ENCODE measurements at regions not wholly inside any gene's neighbourhood (a gene's known extent, or its start where the extent isn't known, plus 50 kb on each side); places are given as distances from the start of the nearest gene placed in this dataset.
A peak's percentile ranks its signal among the peaks of the same experiment; 100 is the strongest.

DNA sequence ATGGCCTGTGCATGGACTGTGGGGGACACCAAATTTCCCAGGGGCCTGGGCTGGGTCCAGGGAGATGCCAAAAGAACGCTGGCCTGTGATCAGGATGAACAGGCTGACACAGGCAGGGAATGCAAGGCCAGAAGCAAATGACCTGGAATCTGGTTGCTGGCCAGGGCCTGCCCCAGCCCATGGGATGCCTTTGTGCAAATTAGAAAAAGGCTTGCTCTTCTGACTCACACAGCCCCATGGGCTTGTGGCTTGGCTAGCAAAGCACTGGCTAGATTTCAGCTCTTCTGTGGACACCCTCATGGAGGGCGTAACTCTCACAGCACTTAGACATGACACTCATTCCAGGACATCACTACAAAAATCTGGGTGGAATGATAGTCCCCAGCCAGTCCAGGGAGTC lies 356.0 kb downstream of the SHQ1 start:
- Mint-ChIP-seq H3K4me1 (peaks cover 24% of the 10 kb centered on the region), H3K36me3 (no peaks in the 10 kb centered on the region), H3K27ac (no peak overlapping the region), H3K9me3 (peaks cover 5% of the 10 kb centered on the region), H3K4me3 (no peak overlapping the region), H3K27me3 (ENCODE audit: insufficient read depth, low read depth) (peaks cover 2% of the 10 kb centered on the region)
- Histone ChIP-seq H3K4me1 (no peaks in the 10 kb centered on the region), H2AFZ (replicated peaks) (no peak overlapping the region), H3K79me2 (ENCODE audit: low read depth) (no peaks in the 10 kb centered on the region), H3K9me3 (ENCODE audit: low read depth) (no peaks in the 10 kb centered on the region), H3K27ac (no peak overlapping the region), H3K27me3 (no peaks in the 10 kb centered on the region), H3K4me2 (no peak overlapping the region), H3K4me3 (no peak overlapping the region), H4K20me1 (ENCODE audit: low read depth) (no peaks in the 10 kb centered on the region), H3K36me3 (no peaks in the 10 kb centered on the region), H3F3A (ENCODE audit: low read depth) (no peaks in the 10 kb centered on the region), H3K9ac (no peak overlapping the region)
- no peak for TF ChIP-seq EZH2 (IDR thresholded peaks at IDR 0.05)
- TF ChIP-seq, protein P1, sequence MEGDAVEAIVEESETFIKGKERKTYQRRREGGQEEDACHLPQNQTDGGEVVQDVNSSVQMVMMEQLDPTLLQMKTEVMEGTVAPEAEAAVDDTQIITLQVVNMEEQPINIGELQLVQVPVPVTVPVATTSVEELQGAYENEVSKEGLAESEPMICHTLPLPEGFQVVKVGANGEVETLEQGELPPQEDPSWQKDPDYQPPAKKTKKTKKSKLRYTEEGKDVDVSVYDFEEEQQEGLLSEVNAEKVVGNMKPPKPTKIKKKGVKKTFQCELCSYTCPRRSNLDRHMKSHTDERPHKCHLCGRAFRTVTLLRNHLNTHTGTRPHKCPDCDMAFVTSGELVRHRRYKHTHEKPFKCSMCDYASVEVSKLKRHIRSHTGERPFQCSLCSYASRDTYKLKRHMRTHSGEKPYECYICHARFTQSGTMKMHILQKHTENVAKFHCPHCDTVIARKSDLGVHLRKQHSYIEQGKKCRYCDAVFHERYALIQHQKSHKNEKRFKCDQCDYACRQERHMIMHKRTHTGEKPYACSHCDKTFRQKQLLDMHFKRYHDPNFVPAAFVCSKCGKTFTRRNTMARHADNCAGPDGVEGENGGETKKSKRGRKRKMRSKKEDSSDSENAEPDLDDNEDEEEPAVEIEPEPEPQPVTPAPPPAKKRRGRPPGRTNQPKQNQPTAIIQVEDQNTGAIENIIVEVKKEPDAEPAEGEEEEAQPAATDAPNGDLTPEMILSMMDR (IDR thresholded peaks at IDR 0.05), result no peak
- TF ChIP-seq EZH2phosphoT487 (IDR thresholded peaks at IDR 0.05), result no peak
- DNase-seq (ENCODE audit: low spot score), result peak; percentile 27

DNA sequence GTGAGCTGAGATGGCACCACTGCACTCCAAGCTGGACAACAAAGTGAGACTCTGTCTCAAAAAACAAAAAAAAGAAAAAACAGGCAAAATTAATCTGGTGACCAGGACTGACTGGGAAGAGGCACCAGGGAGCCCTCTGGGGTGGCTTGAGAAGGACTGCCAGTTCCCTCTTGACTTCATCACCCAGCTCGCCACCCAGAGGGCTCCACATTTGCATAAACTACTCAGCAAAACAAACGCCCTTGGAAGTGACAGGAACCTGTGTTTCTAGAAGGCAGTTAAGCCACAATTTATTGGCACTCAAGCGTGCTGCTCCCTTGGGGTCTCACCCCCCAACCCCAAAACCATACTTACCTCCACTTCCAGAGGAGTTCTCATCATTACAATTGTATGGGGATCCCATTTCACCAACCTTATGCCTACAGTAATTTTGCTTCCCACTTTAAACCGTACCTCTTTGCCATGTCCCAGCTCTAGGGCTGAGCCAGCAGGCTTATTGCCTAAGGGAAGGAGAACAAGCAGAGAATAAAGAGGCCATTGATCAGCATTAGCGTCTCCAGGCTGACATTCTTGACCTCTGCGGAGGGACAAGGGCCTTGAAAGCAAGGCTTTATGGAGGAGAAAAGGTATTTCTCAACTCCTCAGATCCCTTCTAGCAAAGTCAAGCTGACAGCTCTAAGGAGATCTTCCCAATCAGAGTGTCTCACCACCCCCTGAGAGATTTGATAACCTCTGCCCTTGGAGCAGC lies 357.4 kb downstream of the SHQ1 start:
- no peak overlapping the region for H3K9ac ChIP-seq
- no peak overlapping the region for H3K4me3 ChIP-seq
- peak; percentile 39 for DNase-seq (ENCODE audit: low spot score)
- Mint-ChIP-seq H3K9me3 (peaks cover 5% of the 10 kb centered on the region), H3K4me3 (no peak overlapping the region), H3K36me3 (no peaks in the 10 kb centered on the region), H3K4me1 (peaks cover 30% of the 10 kb centered on the region), H3K27me3 (ENCODE audit: insufficient read depth, low read depth) (peaks cover 6% of the 10 kb centered on the region), H3K27ac (peak overlapping the region; percentile 40)
- no peaks in the 10 kb centered on the region for H3K4me1 ChIP-seq
- H3K36me3 ChIP-seq, result no peaks in the 10 kb centered on the region
- no peaks in the 10 kb centered on the region for H3K79me2 ChIP-seq (ENCODE audit: low read depth)
- no peaks in the 10 kb centered on the region for H3F3A ChIP-seq (ENCODE audit: low read depth)
- no peaks in the 10 kb centered on the region for H3K27me3 ChIP-seq
- TF ChIP-seq, protein P1 (IDR thresholded peaks at IDR 0.05), result no peak
- TF ChIP-seq EZH2phosphoT487 (IDR thresholded peaks at IDR 0.05) (no peak), EZH2 (IDR thresholded peaks at IDR 0.05) (no peak)
- H4K20me1 ChIP-seq (ENCODE audit: low read depth), result no peaks in the 10 kb centered on the region
- H3K4me2 ChIP-seq, result no peak overlapping the region
- no peak overlapping the region for H2AFZ ChIP-seq (replicated peaks)
- no peaks in the 10 kb centered on the region for H3K9me3 ChIP-seq (ENCODE audit: low read depth)
- no peak overlapping the region for H3K27ac ChIP-seq

DNA sequence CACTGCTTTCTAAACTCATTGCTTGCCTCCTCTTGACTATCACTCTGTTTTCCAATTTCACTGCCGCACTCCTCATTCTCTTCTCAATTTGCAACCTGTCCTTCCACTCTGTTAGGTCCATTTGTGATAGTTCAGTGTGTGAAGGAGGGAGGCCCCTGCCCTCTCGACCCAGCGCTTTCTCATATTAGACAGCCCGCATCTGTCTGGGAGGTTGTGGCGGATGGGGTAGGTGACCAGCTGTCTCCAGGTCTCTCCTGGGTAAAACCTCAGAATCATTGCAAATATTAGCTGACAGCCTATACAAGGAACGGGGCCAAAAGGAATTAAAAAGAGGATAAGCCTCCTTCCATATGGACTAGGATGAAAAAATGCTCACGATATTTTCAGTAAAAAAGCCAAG lies 358.3 kb downstream of the SHQ1 start:
- H3K4me2 ChIP-seq, result no peak overlapping the region
- no peak overlapping the region for H2AFZ ChIP-seq (replicated peaks)
- no peak for TF ChIP-seq EZH2 (IDR thresholded peaks at IDR 0.05)
- TF ChIP-seq, protein P1 (IDR thresholded peaks at IDR 0.05), result no peak
- TF ChIP-seq EZH2phosphoT487 (IDR thresholded peaks at IDR 0.05), result no peak
- H3K9me3 ChIP-seq (ENCODE audit: low read depth), result no peaks in the 10 kb centered on the region
- no peaks in the 10 kb centered on the region for H3K79me2 ChIP-seq (ENCODE audit: low read depth)
- H3K4me1 Mint-ChIP-seq, result peaks cover 30% of the 10 kb centered on the region
- peak overlapping the region; percentile 43 for H3K27ac Mint-ChIP-seq
- H3K27me3 Mint-ChIP-seq (ENCODE audit: insufficient read depth, low read depth), result peaks cover 7% of the 10 kb centered on the region
- H3K36me3 Mint-ChIP-seq, result no peaks in the 10 kb centered on the region
- no peak overlapping the region for H3K4me3 Mint-ChIP-seq
- H3F3A ChIP-seq (ENCODE audit: low read depth), result no peaks in the 10 kb centered on the region
- DNase-seq (ENCODE audit: low spot score), result no peak
- H3K27ac ChIP-seq, result no peak overlapping the region
- no peak overlapping the region for H3K9ac ChIP-seq
- H4K20me1 ChIP-seq (ENCODE audit: low read depth), result no peaks in the 10 kb centered on the region
- no peaks in the 10 kb centered on the region for H3K27me3 ChIP-seq
- no peak overlapping the region for H3K4me3 ChIP-seq
- peaks cover 5% of the 10 kb centered on the region for H3K9me3 Mint-ChIP-seq
- no peaks in the 10 kb centered on the region for H3K4me1 ChIP-seq
- no peaks in the 10 kb centered on the region for H3K36me3 ChIP-seq
